Putamen (tissue), 1 donor: ENCODE measurements at regions not wholly inside any gene's neighbourhood (a gene's known extent, or its start where the extent isn't known, plus 50 kb on each side); places are given as distances from the start of the nearest gene placed in this dataset.
"Not testable (repeated sequence)": the region's sequence is repeated elsewhere in the genome, so short reads cannot be mapped to it uniquely, and the experiment has no call there.

Source experiments
- DNase-seq: peaks from one replicate; pipeline ENCODE4 v3.0.0-alpha.2; 2016; ENCODE audit warnings: low spot score

- DNase-seq, result peak; percentile 47
Observed at GRCh38 chr13:97724450-97724849, 229.0 kb upstream of the IPO5 start.

- no peak for DNase-seq
Observed at GRCh38 chr13:97726664-97727280, 226.7 kb upstream of the IPO5 start.

GRCh38 chr13:97727991-97728390, 225.5 kb upstream of the IPO5 start:
- DNase-seq, result peak; percentile 64

- no peak for DNase-seq
Observed at GRCh38 chr13:97736436-97736835, 217.0 kb upstream of the IPO5 start.

DNA sequence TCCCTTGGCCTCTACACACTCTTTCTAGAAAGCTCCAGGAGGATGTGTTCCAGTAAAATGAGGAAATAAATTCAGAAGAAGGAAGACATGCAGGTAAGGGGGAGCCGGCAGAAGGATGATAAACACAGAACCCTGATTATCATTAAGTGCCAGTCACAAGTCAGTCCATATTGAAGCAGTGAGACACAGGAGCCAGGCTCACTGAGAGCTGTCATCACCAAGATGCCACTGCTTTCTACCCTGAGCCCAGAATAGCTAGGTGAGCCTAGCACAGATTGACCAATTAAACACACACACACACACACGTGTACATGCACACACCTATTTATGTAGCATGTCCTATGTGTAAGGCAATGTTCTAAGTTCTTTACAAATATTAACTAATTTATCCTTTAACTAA, 211.4 kb upstream of the IPO5 start:
- DNase-seq, result no peak

DNA sequence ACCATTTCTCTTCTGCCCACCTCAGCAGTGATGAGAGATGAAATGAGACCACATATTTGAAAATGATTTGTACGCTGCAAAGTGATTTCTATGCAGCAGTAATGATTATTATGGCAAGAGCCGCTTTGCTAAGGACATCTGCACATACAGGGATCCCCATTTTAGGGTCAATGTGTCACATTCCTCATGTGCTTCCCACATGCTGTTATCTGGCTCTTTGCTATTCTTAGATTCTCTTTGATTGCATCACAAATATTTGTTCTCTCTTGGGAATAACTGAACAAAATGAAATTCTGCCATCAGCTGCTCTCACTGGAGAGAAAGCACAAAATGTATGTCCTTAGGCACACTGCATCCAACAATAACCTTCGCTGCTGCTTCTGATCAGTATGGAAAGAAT, 209.5 kb upstream of the IPO5 start:
- DNase-seq, result no peak

GRCh38 chr13:97746649-97747048, 206.8 kb upstream of the IPO5 start:
- DNase-seq, result no peak

GRCh38 chr13:97749174-97749573, 204.3 kb upstream of the IPO5 start:
- no peak for DNase-seq

DNA sequence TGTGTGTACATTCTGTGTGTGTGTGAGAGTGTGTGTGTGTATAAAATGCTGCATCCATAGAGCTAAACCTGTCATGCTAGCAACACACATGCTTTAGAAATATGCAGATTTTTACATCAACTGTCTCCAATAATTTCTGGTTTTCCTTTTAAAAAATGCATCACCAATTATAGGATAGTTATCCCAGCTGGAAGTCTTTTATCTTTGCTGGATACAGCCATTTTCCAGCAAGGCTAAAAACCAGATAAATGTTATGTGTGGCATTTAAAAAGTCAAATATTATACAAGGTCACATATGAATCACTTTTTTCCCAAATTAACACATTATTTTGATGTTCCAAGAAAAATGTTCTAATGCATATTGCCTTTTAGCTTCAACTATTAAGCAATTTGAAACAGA, 202.0 kb upstream of the IPO5 start:
- DNase-seq, result no peak

GRCh38 chr13:97752961-97753668, 200.4 kb upstream of the IPO5 start:
- no peak for DNase-seq

GRCh38 chr13:97753942-97754670, 199.4 kb upstream of the IPO5 start:
- no peak for DNase-seq

DNA sequence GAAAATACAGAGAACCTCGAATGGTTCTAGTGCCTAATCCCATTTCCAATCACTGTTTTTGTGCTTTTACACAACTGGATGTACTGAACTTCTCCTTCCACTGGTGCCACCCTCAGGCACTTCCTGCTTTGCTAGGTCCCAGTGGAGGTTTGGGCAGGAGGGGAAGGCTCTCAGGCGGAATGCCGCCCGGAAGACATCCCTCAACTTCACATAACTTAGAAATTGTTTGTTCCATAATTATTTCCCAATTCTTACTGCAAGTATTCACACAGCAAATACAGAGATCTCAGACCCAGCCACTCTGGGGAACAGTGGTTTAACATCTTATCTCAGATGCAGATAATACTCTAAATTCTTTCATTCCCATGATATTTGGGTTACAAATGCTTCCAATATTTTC, 195.7 kb upstream of the IPO5 start:
- DNase-seq, result no peak

- DNase-seq, result no peak
Observed at GRCh38 chr13:97758317-97758716, 195.2 kb upstream of the IPO5 start.

DNA sequence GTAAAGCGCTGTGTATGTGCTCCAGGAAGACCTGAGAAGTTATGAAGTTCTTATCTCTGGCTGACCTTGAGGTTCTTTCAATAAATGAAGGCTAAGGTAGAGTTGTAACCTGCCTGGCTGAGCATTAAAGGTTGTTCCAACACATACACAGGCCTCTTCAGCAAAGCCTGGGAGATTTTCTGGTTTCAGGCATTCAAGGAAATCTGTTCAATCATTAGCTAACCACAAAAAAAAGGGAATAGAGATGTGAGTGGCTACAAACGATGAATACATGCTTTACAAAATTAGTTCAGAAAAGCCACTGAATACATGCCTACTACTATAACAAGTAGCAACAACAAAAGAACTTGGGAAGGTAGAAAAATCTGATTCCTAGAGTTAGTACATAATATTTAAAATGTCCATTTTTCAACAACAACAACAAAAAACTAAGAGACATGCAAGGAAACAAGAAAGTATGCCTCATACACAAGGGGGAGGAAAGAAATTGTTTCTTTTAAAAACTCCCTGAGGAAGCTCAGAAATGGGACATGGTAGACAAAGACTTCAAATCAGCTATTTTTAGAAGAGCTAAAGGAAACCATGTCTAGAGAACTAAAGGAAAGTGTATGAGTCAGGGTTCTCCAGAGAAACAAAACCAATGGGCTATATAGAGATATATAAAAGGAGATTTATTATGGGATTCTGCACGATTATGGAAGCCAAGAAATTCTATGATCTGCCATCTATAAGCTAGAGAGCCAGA, 191.5 kb upstream of the IPO5 start:
- DNase-seq, result no peak

DNA sequence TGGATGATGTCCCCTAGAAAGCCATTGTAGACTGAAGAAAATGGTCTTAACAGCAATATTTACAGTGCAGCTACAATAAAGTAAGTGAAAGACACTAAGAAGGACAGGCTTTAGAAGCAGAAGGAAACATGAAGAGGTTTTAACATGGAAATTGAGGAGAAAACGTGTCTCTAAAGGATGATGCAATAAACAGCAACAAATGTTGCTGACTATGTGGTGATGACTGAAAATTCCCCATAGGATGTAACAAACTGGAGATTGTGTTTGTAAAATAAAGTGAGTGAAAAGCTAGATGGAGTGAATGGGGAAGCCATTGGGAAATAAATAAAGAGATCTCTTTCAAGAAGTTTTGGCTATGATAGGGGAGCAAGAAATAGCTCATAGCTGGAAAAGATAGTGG, 186.7 kb upstream of the IPO5 start:
- no peak for DNase-seq

DNA sequence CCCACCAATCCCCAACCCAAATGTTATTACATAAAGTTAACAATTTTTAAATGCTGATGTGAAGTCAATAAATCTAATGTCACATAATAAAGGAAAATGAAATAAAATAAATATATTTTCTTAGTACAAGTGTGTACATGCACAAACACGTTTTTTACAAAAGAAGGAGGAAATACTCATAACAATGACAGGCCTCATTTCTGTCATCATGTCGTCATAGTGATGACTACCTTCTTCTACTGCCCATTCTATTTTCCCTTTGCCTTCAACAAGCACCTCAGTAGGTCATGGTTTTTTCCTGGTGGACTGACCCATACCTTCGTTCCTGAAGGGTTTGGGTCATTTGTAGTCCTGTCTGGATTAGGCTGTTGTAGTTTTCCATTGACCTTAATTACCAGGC, 185.3 kb upstream of the IPO5 start:
- DNase-seq, result no peak

- DNase-seq, result not testable (repeated sequence)
Observed at GRCh38 chr13:97770231-97770630, 183.2 kb upstream of the IPO5 start.

GRCh38 chr13:97772466-97772865, 181.0 kb upstream of the IPO5 start:
- not testable (repeated sequence) for DNase-seq

DNA sequence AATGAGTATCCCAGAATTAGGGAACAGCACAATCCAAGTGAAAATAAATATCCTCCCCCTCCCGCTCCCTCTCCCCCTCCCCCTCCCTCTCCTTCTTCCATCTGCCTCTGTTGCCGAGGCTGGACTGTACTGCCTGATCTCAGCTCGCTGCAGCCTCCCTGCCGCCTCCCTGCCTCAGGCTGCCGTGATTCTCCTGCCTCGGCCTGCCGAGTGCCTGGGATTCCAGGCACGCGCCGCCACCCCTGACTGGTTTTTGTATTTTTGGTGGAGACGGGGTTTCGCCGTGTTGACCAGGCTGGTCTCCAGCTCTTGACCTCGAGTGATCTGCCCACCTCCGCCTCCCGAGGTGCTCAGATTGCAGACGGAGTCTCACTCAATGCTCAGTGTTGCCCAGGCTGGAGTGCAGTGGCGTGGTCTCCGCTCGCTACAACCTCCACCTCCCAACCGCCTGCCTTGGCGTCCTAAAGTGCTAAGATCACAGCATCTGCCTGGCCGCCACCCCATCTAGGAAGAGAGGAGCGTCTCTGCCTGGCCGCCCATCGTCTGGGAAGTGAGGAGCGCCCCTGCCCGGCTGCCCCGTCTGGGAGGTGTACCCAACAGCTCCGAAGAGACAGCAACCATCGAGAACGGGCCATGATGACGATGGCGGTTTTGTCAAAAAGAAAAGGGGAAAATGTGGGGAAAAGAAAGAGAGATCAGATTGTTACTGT, 178.9 kb upstream of the IPO5 start:
- not testable (repeated sequence) for DNase-seq

DNA sequence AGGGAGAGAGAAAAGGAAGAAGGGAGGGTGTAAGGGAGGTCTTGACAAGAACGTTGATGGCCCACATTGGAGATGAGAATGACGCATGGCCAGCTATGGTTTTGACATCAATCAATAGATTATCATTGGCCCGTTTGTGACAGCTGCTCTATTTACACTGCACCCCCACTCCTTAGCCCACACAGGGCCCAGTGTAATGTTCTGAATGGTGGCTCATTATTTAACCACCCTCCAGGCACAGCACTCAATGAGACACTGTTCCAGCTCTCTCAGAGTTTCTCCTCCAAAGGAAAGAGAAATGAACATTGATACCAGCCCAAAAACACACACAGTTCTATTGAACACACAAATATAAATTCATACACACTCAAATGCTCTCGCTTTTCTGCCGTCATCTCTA, 173.0 kb upstream of the IPO5 start:
- DNase-seq, result peak; percentile 50

DNA sequence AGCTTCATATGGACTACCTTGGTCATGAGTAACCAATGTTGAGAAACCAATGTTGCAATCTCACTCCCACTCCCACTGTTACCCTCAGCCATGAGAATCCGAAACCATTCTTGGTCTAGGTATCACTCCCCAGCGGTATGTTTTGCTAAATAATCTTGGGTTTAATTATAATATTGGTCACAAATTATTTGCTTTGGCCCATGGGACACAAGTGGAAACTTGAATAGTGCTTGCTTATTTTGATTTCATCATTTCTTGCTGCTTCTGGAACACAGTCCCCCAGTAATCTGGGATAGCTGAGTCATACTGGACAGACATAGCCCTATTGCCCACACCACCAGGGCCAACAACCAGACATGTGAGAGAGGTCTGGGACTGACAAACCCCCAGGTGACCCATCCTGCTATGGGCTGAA, 171.6 kb upstream of the IPO5 start:
- DNase-seq, result no peak

GRCh38 chr13:97786510-97786909, 167.0 kb upstream of the IPO5 start:
- DNase-seq, result no peak
